ENCODE measurements at regions not wholly inside any gene's neighbourhood (a gene's known extent, or its start where the extent isn't known, plus 50 kb on each side); places are given as distances from the start of the nearest gene placed in this dataset.

- ATAC-seq (no peak), DNase-seq (no peak)
- no peak overlapping the region for H3K4me3 ChIP-seq (ENCODE audit: low read length)
- H3F3A ChIP-seq (ENCODE audit: low read length, unreplicated experiment): no peaks in the 10 kb centered on the region
- intact Hi-C loops (cut with micrococcal nuclease): no loop called here
- TF ChIP-seq EZH2phosphoT487 (IDR thresholded peaks at IDR 0.05; ENCODE audit: borderline replicate concordance, low read length): no peak
- no peak for TF ChIP-seq CTCF (conservative IDR thresholded peaks at IDR 0.05; ENCODE audit: low read depth, low read length)
- TF ChIP-seq EZH2 (IDR thresholded peaks at IDR 0.05; ENCODE audit: low read length, unreplicated experiment): no peak
- CTCF ChIA-PET: no interaction called here
- no peak overlapping the region for H3K4me2 ChIP-seq (ENCODE audit: low read length)
- no peaks in the 10 kb centered on the region for H3K27me3 ChIP-seq (ENCODE audit: low read length)
- H3K36me3 ChIP-seq (ENCODE audit: low read depth, low read length): no peaks in the 10 kb centered on the region
- no TSS peak for BruUV-seq (replicated peaks)
- H3K9me3 ChIP-seq (ENCODE audit: low read length): no peaks in the 10 kb centered on the region
- H2AFZ ChIP-seq (ENCODE audit: low read length): no peak overlapping the region
- POLR2A ChIA-PET (ENCODE audit: unreplicated experiment): no interaction called here
- H3K27ac ChIP-seq (ENCODE audit: low read length): no peak overlapping the region
- H3K9ac ChIP-seq (ENCODE audit: low read length): no peak overlapping the region
- no peaks in the 10 kb centered on the region for H3K79me2 ChIP-seq (ENCODE audit: low read length)
- no peaks in the 10 kb centered on the region for H4K20me1 ChIP-seq (ENCODE audit: low read length)
- no peaks in the 10 kb centered on the region for H3K9me2 ChIP-seq (replicated peaks; ENCODE audit: low read length)
- H3K4me1 ChIP-seq (ENCODE audit: insufficient read depth, low read length): peaks cover 22% of the 10 kb centered on the region
Measured at GRCh38 chr10:32151871-32152270, 95.6 kb upstream of the KIF5B start.

GRCh38 chr10:32150532-32151101, 94.4 kb upstream of the KIF5B start:
- no peaks in the 10 kb centered on the region for H3K36me3 ChIP-seq (ENCODE audit: low read depth, low read length)
- DNase-seq: no peak
- H3F3A ChIP-seq (ENCODE audit: low read length, unreplicated experiment): no peaks in the 10 kb centered on the region
- no peaks in the 10 kb centered on the region for H3K27me3 ChIP-seq (ENCODE audit: low read length)
- H2AFZ ChIP-seq (ENCODE audit: low read length): no peak overlapping the region
- H3K79me2 ChIP-seq (ENCODE audit: low read length): no peaks in the 10 kb centered on the region
- no peaks in the 10 kb centered on the region for H3K9me3 ChIP-seq (ENCODE audit: low read length)
- ATAC-seq: no peak
- no peak overlapping the region for H3K27ac ChIP-seq (ENCODE audit: low read length)
- H3K4me2 ChIP-seq (ENCODE audit: low read length): no peak overlapping the region
- no peak overlapping the region for H3K9ac ChIP-seq (ENCODE audit: low read length)
- no peaks in the 10 kb centered on the region for H3K9me2 ChIP-seq (replicated peaks; ENCODE audit: low read length)
- H4K20me1 ChIP-seq (ENCODE audit: low read length): no peaks in the 10 kb centered on the region
- intact Hi-C loops (cut with micrococcal nuclease): no loop called here
- H3K4me3 ChIP-seq (ENCODE audit: low read length): no peak overlapping the region
- CTCF ChIA-PET: no interaction called here
- no TSS peak for BruUV-seq (replicated peaks)
- peaks cover 12% of the 10 kb centered on the region for H3K4me1 ChIP-seq (ENCODE audit: insufficient read depth, low read length)
- POLR2A ChIA-PET (ENCODE audit: unreplicated experiment): no interaction called here
- TF ChIP-seq EZH2 (IDR thresholded peaks at IDR 0.05; ENCODE audit: low read length, unreplicated experiment) (no peak), EZH2phosphoT487 (IDR thresholded peaks at IDR 0.05; ENCODE audit: borderline replicate concordance, low read length) (no peak)

- ChIA-PET POLR2A (ENCODE audit: unreplicated experiment) (no interaction called here), CTCF (no interaction called here)
- Histone ChIP-seq H3K27ac (ENCODE audit: low read length) (no peak overlapping the region), H2AFZ (ENCODE audit: low read length) (no peak overlapping the region), H3K9ac (ENCODE audit: low read length) (no peak overlapping the region), H3K27me3 (ENCODE audit: low read length) (no peaks in the 10 kb centered on the region), H3K9me2 (replicated peaks; ENCODE audit: low read length) (no peaks in the 10 kb centered on the region), H4K20me1 (ENCODE audit: low read length) (no peaks in the 10 kb centered on the region), H3F3A (ENCODE audit: low read length, unreplicated experiment) (no peaks in the 10 kb centered on the region), H3K9me3 (ENCODE audit: low read length) (no peaks in the 10 kb centered on the region), H3K79me2 (ENCODE audit: low read length) (no peaks in the 10 kb centered on the region), H3K4me2 (ENCODE audit: low read length) (no peak overlapping the region), H3K4me3 (ENCODE audit: low read length) (no peak overlapping the region), H3K36me3 (ENCODE audit: low read depth, low read length) (no peaks in the 10 kb centered on the region), H3K4me1 (ENCODE audit: insufficient read depth, low read length) (0 out of 2 replicates have a peak, but pooled peaks cover under 1% of the 10 kb centered on the region)
- BruUV-seq (replicated peaks): no TSS peak
- DNase-seq: peak; percentile 15
- ATAC-seq: no peak; the same call in 1 of the 2 replicates
- intact Hi-C loops (cut with micrococcal nuclease): no loop called here
- TF ChIP-seq CTCF (conservative IDR thresholded peaks at IDR 0.05; ENCODE audit: low read depth, low read length): no peak
- TF ChIP-seq EZH2phosphoT487 (IDR thresholded peaks at IDR 0.05; ENCODE audit: borderline replicate concordance, low read length): no peak
- TF ChIP-seq EZH2 (IDR thresholded peaks at IDR 0.05; ENCODE audit: low read length, unreplicated experiment): no peak
Measured at GRCh38 chr10:32149252-32149955, 93.2 kb upstream of the KIF5B start.
